OCI-LY7 (cell line): ENCODE measurements at regions not wholly inside any gene's neighbourhood (a gene's known extent, or its start where the extent isn't known, plus 50 kb on each side); places are given as distances from the start of the nearest gene placed in this dataset.

Experiments used
- EZH2phosphoT487 ChIP-seq: fragments of 200-600 bp; sonication (generic); IDR thresholded peaks from 2 replicates; pipeline ENCODE4 v1.6.1; 2018; ENCODE audit warnings: low read depth, borderline replicate concordance, mild to moderate bottlenecking, mixed run types, antibody characterized with exemption, low read length, moderate library complexity, mixed read lengths
- TF ChIP-seq, protein P1 (sequence below): fragments of 200-600 bp; sonication (generic); conservative IDR thresholded peaks from 2 replicates; pipeline ENCODE4 v1.5.1; 2014; ENCODE audit warnings: mild to moderate bottlenecking, antibody characterized with exemption, low read length, moderate library complexity, mixed read lengths

DNA sequence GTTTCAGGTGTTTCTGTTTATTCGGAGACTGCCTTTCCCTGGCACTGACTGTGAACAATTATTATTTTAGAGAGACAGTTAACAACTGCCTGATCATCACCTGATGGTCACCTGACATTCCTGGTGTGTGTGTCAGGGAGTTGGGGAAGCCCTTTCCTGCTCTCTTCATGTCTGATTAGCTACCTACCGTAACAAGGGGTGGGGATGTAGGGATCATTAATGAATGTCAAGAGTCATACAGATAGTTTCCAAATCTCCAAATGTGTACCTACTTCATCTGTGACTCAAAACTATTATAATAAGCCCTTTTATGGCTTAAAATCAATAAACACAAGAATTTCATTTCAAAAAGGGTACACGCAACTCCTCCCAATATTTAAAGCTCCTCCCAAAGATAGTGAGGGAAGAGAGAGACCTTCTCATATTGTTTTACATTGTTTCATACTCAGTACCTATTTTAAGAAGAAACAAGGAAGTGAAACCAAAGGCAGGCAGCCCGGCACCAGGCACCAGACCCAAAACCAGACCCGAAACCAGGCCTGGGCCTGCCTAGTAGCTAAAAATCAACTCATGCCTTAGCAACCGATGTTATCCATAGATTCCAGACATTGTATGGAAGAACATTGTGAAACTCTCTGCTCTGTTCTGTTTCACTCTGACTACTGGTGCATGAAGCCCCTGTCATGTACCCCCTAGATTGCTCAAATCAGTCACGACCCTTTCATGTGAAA is 844.9 kb upstream of the ALCAM start:
- TF ChIP-seq, protein P1, sequence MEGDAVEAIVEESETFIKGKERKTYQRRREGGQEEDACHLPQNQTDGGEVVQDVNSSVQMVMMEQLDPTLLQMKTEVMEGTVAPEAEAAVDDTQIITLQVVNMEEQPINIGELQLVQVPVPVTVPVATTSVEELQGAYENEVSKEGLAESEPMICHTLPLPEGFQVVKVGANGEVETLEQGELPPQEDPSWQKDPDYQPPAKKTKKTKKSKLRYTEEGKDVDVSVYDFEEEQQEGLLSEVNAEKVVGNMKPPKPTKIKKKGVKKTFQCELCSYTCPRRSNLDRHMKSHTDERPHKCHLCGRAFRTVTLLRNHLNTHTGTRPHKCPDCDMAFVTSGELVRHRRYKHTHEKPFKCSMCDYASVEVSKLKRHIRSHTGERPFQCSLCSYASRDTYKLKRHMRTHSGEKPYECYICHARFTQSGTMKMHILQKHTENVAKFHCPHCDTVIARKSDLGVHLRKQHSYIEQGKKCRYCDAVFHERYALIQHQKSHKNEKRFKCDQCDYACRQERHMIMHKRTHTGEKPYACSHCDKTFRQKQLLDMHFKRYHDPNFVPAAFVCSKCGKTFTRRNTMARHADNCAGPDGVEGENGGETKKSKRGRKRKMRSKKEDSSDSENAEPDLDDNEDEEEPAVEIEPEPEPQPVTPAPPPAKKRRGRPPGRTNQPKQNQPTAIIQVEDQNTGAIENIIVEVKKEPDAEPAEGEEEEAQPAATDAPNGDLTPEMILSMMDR: no peak
- no peak for TF ChIP-seq EZH2phosphoT487
